ENCODE measurements at regions not wholly inside any gene's neighbourhood (a gene's known extent, or its start where the extent isn't known, plus 50 kb on each side); places are given as distances from the start of the nearest gene placed in this dataset.

- no peak for TF ChIP-seq POLR2A (IDR thresholded peaks at IDR 0.05)
- no peak for TF ChIP-seq POLR2AphosphoS5 (IDR thresholded peaks at IDR 0.05)
- TF ChIP-seq CTCF (IDR thresholded peaks at IDR 0.05): no peak
- no peak for TF ChIP-seq EP300 (IDR thresholded peaks at IDR 0.05)
These were observed 94.0 kb upstream of the B3GAT1 start for GRCh38 chr11:134506046-134506445.
